ENCODE measurements at regions not wholly inside any gene's neighbourhood (a gene's known extent, or its start where the extent isn't known, plus 50 kb on each side); places are given as distances from the start of the nearest gene placed in this dataset.

DNA sequence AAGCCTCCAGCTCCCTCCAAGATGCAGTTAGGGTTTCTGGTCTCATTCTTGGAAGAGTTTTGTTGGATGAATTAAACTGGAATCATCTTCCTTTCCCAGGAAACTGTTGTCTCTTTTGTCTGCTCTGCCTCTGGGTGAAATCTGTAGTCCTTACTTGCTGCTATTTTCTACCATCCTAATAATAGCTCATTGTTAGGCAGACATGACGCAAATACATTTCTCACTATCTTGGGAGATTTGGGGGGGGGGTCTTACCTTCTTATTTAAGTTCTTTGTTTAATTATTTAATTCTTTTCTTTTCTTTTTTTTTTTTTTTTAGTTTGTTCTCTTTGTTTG is 85.4 kb upstream of the DUSP10 start:
- TF ChIP-seq, protein P1, sequence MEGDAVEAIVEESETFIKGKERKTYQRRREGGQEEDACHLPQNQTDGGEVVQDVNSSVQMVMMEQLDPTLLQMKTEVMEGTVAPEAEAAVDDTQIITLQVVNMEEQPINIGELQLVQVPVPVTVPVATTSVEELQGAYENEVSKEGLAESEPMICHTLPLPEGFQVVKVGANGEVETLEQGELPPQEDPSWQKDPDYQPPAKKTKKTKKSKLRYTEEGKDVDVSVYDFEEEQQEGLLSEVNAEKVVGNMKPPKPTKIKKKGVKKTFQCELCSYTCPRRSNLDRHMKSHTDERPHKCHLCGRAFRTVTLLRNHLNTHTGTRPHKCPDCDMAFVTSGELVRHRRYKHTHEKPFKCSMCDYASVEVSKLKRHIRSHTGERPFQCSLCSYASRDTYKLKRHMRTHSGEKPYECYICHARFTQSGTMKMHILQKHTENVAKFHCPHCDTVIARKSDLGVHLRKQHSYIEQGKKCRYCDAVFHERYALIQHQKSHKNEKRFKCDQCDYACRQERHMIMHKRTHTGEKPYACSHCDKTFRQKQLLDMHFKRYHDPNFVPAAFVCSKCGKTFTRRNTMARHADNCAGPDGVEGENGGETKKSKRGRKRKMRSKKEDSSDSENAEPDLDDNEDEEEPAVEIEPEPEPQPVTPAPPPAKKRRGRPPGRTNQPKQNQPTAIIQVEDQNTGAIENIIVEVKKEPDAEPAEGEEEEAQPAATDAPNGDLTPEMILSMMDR (IDR thresholded peaks at IDR 0.05; ENCODE audit: insufficient read depth, low read depth, low read length, missing control alignments): no peak

DNA sequence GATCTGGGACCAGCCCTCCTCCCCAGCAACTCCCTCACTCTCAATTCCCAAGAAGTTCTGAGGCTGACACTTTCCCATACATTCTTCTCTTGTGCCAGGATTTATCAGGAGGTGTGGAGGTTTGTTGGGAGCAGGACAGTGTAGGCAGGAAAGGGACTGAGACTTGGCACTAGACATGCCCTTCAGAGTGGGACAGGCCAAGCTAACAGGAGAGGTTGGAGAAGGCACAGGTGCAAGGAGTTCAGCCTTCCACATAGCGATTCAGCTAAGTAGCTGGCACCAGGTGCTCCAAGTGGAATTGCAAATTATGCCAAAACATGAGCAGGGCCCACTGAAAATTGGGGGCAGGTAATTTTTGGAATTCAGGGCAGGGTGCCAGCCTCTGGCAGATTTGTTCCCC is 83.0 kb upstream of the DUSP10 start:
- TF ChIP-seq, protein P1 (IDR thresholded peaks at IDR 0.05; ENCODE audit: insufficient read depth, low read depth, low read length, missing control alignments): no peak
- DNase-seq (ENCODE audit: low read depth): no peak
- no peak overlapping the region for H3K4me3 ChIP-seq (ENCODE audit: low read length)

More for the DNA sequence above, 85.4 kb upstream of the DUSP10 start:
- no peak overlapping the region for H3K4me3 ChIP-seq (ENCODE audit: low read length)
- no peak for DNase-seq (ENCODE audit: low read depth)

DNA sequence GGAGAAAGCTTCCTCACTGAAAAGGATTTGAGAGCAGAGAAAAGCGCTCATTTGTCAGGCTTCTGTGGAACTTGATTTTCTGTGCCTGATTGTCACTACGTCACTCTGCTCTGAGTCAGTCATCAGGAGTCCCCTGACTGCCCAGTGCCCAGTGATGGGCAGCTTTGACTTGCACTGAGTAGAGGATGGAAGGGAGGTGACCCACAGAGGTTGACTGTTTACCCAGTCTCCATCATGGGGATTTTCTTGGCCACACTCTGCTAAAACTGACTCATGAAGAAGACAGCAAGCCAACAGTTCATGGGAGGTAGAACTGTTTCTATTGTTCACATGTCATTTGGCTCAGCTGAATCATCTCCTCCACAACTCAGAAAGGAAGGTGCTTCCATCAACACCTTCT is 82.1 kb upstream of the DUSP10 start:
- DNase-seq (ENCODE audit: low read depth): peak; percentile 86
- TF ChIP-seq, protein P1 (IDR thresholded peaks at IDR 0.05; ENCODE audit: insufficient read depth, low read depth, low read length, missing control alignments): no peak

DNA sequence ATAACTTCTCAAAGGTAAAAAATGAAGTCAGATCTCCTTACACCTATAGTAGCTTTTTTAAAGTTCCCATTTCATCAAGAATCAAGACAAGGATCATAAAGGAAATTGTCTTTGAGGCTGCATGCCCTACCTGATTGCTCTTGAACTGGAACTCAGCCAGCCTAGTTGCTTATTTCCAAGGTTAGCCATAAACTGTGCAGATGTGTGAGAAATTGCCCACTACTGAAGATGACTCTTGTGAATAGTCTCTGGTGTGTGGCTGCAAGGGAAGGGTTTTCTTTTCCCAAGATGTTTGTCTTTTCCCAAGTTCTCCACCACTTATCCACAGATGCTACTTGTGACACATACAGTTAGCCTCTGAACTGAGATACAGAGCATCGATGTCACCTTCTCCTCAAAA is 81.7 kb upstream of the DUSP10 start:
- TF ChIP-seq, protein P1 (IDR thresholded peaks at IDR 0.05; ENCODE audit: insufficient read depth, low read depth, low read length, missing control alignments): no peak
- no peak overlapping the region for H3K4me3 ChIP-seq (ENCODE audit: low read length)
- no peak for DNase-seq (ENCODE audit: low read depth)

More for the DNA sequence above, 82.1 kb upstream of the DUSP10 start:
- no peak overlapping the region for H3K4me3 ChIP-seq (ENCODE audit: low read length)

DNA sequence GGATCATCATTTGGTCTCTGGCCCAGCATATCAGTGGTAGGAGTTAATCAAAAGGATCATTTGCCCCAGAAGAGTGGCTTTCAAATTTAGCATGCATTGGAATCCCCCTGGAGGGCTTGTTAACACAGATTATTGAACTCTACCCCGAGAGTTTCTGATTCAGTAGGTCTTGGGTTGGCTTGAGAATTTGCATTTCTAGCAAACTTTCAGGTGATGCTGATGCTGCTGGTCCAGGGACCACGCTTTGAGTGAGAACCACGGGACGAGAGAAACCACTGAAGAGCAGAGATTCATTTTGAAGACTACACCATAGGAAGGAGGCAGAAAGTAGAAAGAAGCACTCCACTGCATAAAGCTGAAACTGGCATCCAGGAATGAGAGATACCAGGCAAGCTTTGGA is 81.3 kb upstream of the DUSP10 start:
- H3K4me3 ChIP-seq (ENCODE audit: low read length): no peak overlapping the region
- no peak for DNase-seq (ENCODE audit: low read depth)
- TF ChIP-seq, protein P1 (IDR thresholded peaks at IDR 0.05; ENCODE audit: insufficient read depth, low read depth, low read length, missing control alignments): no peak

DNA sequence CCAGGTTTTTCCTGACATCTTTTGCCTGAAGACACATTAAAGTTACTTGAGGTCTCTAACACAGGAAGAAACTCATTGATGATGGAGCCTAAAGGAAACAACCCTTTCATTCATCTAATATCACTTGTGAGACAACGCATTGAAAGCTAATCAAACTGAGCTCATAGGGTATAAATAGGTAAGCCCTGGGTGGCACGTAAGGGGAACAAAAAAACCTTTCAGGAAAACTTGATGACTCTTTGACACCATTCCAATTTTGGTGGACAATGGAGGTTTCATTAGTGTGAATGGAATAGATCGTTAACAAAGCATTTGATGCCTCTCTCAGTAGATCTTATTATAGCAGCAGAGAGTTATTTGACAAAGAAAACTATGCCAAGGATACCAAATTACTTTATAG is 80.7 kb upstream of the DUSP10 start:
- no peak for DNase-seq (ENCODE audit: low read depth)
- no peak overlapping the region for H3K4me3 ChIP-seq (ENCODE audit: low read length)
- TF ChIP-seq, protein P1 (IDR thresholded peaks at IDR 0.05; ENCODE audit: insufficient read depth, low read depth, low read length, missing control alignments): no peak

DNA sequence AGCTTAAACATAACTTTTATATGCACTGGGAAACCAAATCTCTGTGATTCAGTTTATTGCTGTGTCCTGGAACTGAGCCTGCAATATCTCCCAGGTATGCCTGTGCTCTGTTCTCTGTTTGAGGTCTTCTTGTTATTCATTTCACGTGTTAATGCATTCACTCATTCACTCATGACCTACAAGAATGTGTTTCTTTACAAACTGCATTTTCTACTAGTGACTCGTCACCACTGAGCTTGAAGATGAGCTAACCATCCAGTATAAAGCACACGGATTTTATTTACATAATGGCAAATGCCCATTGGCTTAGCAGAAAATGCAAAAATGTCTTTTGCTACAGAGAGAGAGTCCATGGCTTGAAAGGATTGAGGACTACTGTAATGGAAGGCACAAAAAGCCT is 75.0 kb upstream of the DUSP10 start:
- DNase-seq (ENCODE audit: low read depth): peak; percentile 92
- TF ChIP-seq, protein P1 (IDR thresholded peaks at IDR 0.05; ENCODE audit: insufficient read depth, low read depth, low read length, missing control alignments): no peak
- H3K4me3 ChIP-seq (ENCODE audit: low read length): no peak overlapping the region

Data from epithelial cell of esophagus (primary cell).